ENCODE measurements at regions not wholly inside any gene's neighbourhood (a gene's known extent, or its start where the extent isn't known, plus 50 kb on each side); places are given as distances from the start of the nearest gene placed in this dataset.
A peak's percentile ranks its signal among the peaks of the same experiment; 100 is the strongest.

DNA sequence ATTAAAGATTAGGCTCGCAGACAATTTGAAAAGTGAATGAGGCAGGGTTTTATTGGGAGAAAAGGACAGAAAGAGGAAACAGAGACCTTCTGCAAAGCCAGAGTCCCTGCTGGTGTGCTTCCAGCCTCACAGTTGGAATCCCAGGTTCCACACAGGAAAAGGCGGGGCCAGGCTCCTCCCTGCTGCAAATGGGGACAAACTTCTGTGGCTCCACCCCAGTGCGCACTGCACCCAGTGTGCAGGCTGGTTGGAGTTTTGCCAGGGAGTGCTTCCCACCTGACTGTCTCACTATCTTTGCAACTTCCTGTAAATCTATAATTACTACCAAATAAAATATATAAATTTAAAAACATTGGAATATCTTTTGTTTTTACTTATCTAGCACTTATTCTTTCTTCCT lies 386.0 kb upstream of the GRIN3A start:
- Histone ChIP-seq H3K9me3 (replicated peaks in 1 of 3) (peaks cover 0 to 5% (median 0%) of the 10 kb centered on the region in 3 donors), H3K4me1 (replicated peaks in 1 of 2) (no peaks in the 10 kb centered on the region), H3K4me3 (no peak overlapping the region), H3K36me3 (replicated peaks in 1 of 2) (no peaks in the 10 kb centered on the region), H3K27me3 (no peaks in the 10 kb centered on the region), H3K27ac (no peak overlapping the region)
- intact Hi-C loops (cut with DNase I): no loop called here
- WGBS, 4 donors: 70 to 82% (median 74%) methylated on average over 3 of the region's 3 CpGs
- DNase-seq: peak in 2 of 7 donors; percentile 9 to 16
- TF ChIP-seq CTCF (IDR thresholded peaks at IDR 0.05) (no peak), POLR2A (IDR thresholded peaks at IDR 0.05) (no peak)

- H3K4me1 ChIP-seq (replicated peaks in 1 of 2): peaks cover 0 to 3% of the 10 kb centered on the region in 2 donors
- DNase-seq: peak in 1 of 7 donors; percentile 14
- H3K4me3 ChIP-seq: no peak overlapping the region
- intact Hi-C loops (cut with DNase I): loop anchor here in 1 of 2 donors (10.0 kb wide), 1 partner anchor 60 kb away; no protein-coding TSS in a partner anchor
- H3K27me3 ChIP-seq: no peaks in the 10 kb centered on the region
- no peaks in the 10 kb centered on the region for H3K9me3 ChIP-seq (replicated peaks in 1 of 3)
- TF ChIP-seq POLR2A (IDR thresholded peaks at IDR 0.05): no peak
- no peak for TF ChIP-seq CTCF (IDR thresholded peaks at IDR 0.05)
- H3K27ac ChIP-seq: no peak overlapping the region
- no peaks in the 10 kb centered on the region for H3K36me3 ChIP-seq (replicated peaks in 1 of 2)
Measured at GRCh38 chr9:102114557-102114956, 376.1 kb upstream of the GRIN3A start.

- Histone ChIP-seq H3K4me3 (no peak overlapping the region), H3K27ac (no peak overlapping the region), H3K36me3 (replicated peaks in 1 of 2) (no peaks in the 10 kb centered on the region), H3K9me3 (replicated peaks in 1 of 3) (no peaks in the 10 kb centered on the region), H3K4me1 (replicated peaks in 1 of 2) (peaks cover 0 to 3% of the 10 kb centered on the region in 2 donors), H3K27me3 (no peaks in the 10 kb centered on the region)
- intact Hi-C loops (cut with DNase I): loop anchor here in 1 of 2 donors (10.0 kb wide), 1 partner anchor 62 kb away; no protein-coding TSS in a partner anchor
- no peak for DNase-seq
- TF ChIP-seq CTCF (IDR thresholded peaks at IDR 0.05) (no peak), POLR2A (IDR thresholded peaks at IDR 0.05) (no peak)
- WGBS, 4 donors: 31 to 50% (median 43%) methylated on average over 1 of the region's 1 CpG
Measured at GRCh38 chr9:102113191-102113590, 374.7 kb upstream of the GRIN3A start.

DNA sequence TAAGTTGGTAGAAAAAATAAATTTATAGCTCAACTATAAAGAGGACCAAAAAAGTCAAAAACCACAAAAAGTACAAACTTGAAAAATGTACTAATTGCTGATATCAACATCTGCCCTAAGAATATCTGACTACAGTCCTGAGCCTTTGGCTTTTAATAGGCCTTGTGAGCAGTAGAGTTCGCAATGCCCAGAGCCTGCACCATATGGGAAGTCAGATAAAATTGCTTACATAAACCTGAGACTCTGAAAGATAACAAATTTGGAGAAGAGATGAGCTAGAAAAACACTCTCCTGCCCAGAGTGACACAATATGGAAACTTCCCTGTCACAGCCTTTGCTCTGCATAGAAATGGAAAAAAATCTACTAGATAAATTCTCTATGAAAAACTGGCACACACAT lies 368.0 kb upstream of the GRIN3A start:
- no peak overlapping the region for H3K4me3 ChIP-seq
- WGBS, 4 donors: 63 to 90% (median 81%) methylated on average over 1 of the region's 1 CpG
- H3K4me1 ChIP-seq (replicated peaks in 1 of 2): no peaks in the 10 kb centered on the region
- intact Hi-C loops (cut with DNase I): no loop called here
- H3K27me3 ChIP-seq: no peaks in the 10 kb centered on the region
- no peak overlapping the region for H3K27ac ChIP-seq
- no peaks in the 10 kb centered on the region for H3K36me3 ChIP-seq (replicated peaks in 1 of 2)
- no peaks in the 10 kb centered on the region for H3K9me3 ChIP-seq (replicated peaks in 1 of 3)
- TF ChIP-seq POLR2A (IDR thresholded peaks at IDR 0.05) (no peak), CTCF (IDR thresholded peaks at IDR 0.05) (no peak)
- DNase-seq: no peak
